BJ (cell line): ENCODE measurements at regions not wholly inside any gene's neighbourhood (a gene's known extent, or its start where the extent isn't known, plus 50 kb on each side); places are given as distances from the start of the nearest gene placed in this dataset.

ENCODE experiments used
- CTCF ChIA-PET: fragments of 350-600 bp; formaldehyde crosslinking; extraction: SDS; loops from one replicate; lab custom pipeline; 2021; ENCODE audit warnings: antibody characterized with exemption, inconsistent platforms; lab: Yijun Ruan, JAX
- POLR2A ChIA-PET: fragments of 300-600 bp; sonication (Branson Sonifier 250); formaldehyde crosslinking; extraction: SDS; loops from one replicate; lab custom pipeline; 2021; ENCODE audit warnings: antibody characterized with exemption; lab: Charles Lee
- DNase-seq: peaks from one replicate; pipeline ENCODE4 v3.0.0-alpha.2; 2011; ENCODE audit warnings: low read depth
- H3K27me3 ChIP-seq: 2 replicates; pipeline ENCODE4 v1.6.0; 2011; ENCODE audit warnings: low read length; ENCODE audit not compliant: control insufficient read depth, insufficient read depth
- H3K36me3 ChIP-seq: 2 replicates; pipeline ENCODE4 v1.5.1; 2011; ENCODE audit warnings: low read length; ENCODE audit not compliant: control insufficient read depth, insufficient read depth
- H3K4me3 ChIP-seq: 2 replicates; pipeline ENCODE4 v1.5.1; 2011; ENCODE audit warnings: low read depth, mild to moderate bottlenecking, control low read depth, low read length
- TF ChIP-seq, protein P1 (sequence below): IDR thresholded peaks from 2 replicates; pipeline ENCODE4 v1.5.1; 2011; ENCODE audit warnings: low read depth, mild to moderate bottlenecking, control low read depth, inconsistent platforms, low read length, moderate library complexity; ENCODE audit not compliant: insufficient read depth

DNA sequence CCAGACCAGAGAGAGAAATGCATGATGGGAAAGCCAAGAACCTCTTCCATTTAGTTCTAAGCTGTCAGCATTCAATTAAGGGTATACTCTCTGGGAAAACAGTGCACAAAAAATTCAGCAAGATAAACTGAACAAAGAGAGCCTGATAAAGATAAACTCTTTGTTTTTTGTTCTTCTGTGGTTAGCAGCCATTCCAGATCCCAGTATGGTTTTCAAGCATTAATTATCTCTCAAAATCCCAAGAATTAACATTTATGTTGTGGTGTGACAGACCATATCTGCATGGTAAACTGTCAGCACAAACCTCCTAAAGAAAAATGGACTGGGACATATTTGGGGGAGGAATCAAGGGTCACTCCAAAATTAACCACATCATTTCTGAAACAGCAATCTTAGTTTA, 124.0 kb upstream of the LRRN1 start:
- H3K36me3 ChIP-seq: no peaks in the 10 kb centered on the region
- ChIA-PET POLR2A (no interaction called here), CTCF (no interaction called here)
- no peaks in the 10 kb centered on the region for H3K27me3 ChIP-seq
- DNase-seq: no peak
- no peak overlapping the region for H3K4me3 ChIP-seq
- TF ChIP-seq, protein P1, sequence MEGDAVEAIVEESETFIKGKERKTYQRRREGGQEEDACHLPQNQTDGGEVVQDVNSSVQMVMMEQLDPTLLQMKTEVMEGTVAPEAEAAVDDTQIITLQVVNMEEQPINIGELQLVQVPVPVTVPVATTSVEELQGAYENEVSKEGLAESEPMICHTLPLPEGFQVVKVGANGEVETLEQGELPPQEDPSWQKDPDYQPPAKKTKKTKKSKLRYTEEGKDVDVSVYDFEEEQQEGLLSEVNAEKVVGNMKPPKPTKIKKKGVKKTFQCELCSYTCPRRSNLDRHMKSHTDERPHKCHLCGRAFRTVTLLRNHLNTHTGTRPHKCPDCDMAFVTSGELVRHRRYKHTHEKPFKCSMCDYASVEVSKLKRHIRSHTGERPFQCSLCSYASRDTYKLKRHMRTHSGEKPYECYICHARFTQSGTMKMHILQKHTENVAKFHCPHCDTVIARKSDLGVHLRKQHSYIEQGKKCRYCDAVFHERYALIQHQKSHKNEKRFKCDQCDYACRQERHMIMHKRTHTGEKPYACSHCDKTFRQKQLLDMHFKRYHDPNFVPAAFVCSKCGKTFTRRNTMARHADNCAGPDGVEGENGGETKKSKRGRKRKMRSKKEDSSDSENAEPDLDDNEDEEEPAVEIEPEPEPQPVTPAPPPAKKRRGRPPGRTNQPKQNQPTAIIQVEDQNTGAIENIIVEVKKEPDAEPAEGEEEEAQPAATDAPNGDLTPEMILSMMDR: no peak

DNA sequence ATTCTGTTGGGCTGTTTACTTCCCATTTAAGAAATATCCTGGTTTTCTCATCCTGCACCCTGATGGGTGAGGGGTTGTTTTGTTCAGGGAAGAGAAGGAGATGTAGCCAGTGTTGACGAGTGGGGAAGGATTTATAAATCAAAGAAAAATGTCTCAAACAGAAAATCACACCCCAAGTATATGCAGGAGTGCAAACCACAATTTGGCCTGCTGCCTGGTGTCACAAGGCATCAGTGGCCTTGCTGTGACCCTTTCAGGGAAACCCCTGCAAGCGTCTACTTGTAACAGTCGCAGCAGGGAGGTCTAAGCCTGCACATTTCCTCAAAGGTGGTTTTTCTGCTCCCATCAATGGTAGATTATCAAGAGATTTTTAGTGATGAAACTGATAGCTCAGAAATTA, 132.6 kb upstream of the LRRN1 start:
- ChIA-PET POLR2A (no interaction called here), CTCF (interaction anchor here (0.8 kb wide), 1 partner anchor 35 kb away, joined by 3 read pairs; no protein-coding TSS in a partner anchor)
- H3K36me3 ChIP-seq: no peaks in the 10 kb centered on the region
- TF ChIP-seq, protein P1: no peak
- no peaks in the 10 kb centered on the region for H3K27me3 ChIP-seq
- DNase-seq: no peak
- no peak overlapping the region for H3K4me3 ChIP-seq

- Histone ChIP-seq H3K27me3 (no peaks in the 10 kb centered on the region), H3K4me3 (no peak overlapping the region), H3K36me3 (no peaks in the 10 kb centered on the region)
- TF ChIP-seq, protein P1: no peak
- DNase-seq: no peak
- POLR2A ChIA-PET: no interaction called here
- CTCF ChIA-PET: interaction anchor here (0.8 kb wide), 1 partner anchor 34 kb away, joined by 3 read pairs; no protein-coding TSS in a partner anchor
Measured at GRCh38 chr3:3665961-3666640, 133.1 kb upstream of the LRRN1 start.

GRCh38 chr3:3665546-3665945, 133.7 kb upstream of the LRRN1 start:
- Histone ChIP-seq H3K36me3 (no peaks in the 10 kb centered on the region), H3K4me3 (no peak overlapping the region), H3K27me3 (no peaks in the 10 kb centered on the region)
- TF ChIP-seq, protein P1: no peak
- ChIA-PET CTCF (no interaction called here), POLR2A (no interaction called here)
- no peak for DNase-seq

DNA sequence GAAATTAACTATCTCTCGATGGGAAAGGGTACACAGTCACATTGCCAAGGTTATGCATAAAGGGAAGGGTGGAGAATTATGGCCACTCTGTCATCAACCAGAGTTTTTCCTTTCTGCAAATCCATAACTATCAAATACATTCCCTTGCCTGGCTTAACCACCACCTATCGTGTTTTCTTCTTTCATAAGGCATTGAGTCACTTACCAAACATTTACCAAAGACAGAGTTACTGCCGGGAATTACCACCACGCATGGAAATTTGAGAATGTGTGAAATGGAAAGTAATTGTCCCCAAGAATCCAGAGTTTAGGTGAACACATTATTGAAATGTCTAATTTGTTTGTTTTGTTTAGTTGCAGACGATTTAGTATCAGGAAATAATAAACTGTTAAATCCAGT, 134.3 kb upstream of the LRRN1 start:
- no peaks in the 10 kb centered on the region for H3K36me3 ChIP-seq
- DNase-seq: no peak
- ChIA-PET POLR2A (no interaction called here), CTCF (no interaction called here)
- no peak overlapping the region for H3K4me3 ChIP-seq
- TF ChIP-seq, protein P1: no peak
- no peaks in the 10 kb centered on the region for H3K27me3 ChIP-seq
